ENCODE measurements at regions not wholly inside any gene's neighbourhood (a gene's known extent, or its start where the extent isn't known, plus 50 kb on each side); places are given as distances from the start of the nearest gene placed in this dataset.
"Not testable (repeated sequence)": the region's sequence is repeated elsewhere in the genome, so short reads cannot be mapped to it uniquely, and the experiment has no call there.

- no peak overlapping the region for H3K4me3 ChIP-seq (ENCODE audit: low read length)
- H3K27me3 ChIP-seq (replicated peaks; ENCODE audit: insufficient read depth, low read length): no peaks in the 10 kb centered on the region
- H3K4me2 ChIP-seq (ENCODE audit: low read depth, low read length): no peak overlapping the region
- no peaks in the 10 kb centered on the region for H3K9me2 ChIP-seq (replicated peaks; ENCODE audit: insufficient read depth, low read length)
- no peaks in the 10 kb centered on the region for H3K4me1 ChIP-seq (ENCODE audit: low read length)
- H4K20me1 ChIP-seq (ENCODE audit: insufficient read depth, low read length): no peaks in the 10 kb centered on the region
- H3K9me3 ChIP-seq (replicated peaks; ENCODE audit: insufficient read depth, low read length): no peaks in the 10 kb centered on the region
- DNase-seq: peak; percentile 15
- no peaks in the 10 kb centered on the region for H3K36me3 ChIP-seq (replicated peaks; ENCODE audit: insufficient read depth, low read length)
- no peak overlapping the region for H3K9ac ChIP-seq (ENCODE audit: low read length)
- H3K27ac ChIP-seq (ENCODE audit: low read length): no peak overlapping the region
- H3K79me2 ChIP-seq (ENCODE audit: low read length): no peaks in the 10 kb centered on the region
- no peak overlapping the region for H2AFZ ChIP-seq (ENCODE audit: low read length)
- H3F3A ChIP-seq (ENCODE audit: insufficient read depth, low read length): no peaks in the 10 kb centered on the region
- no peak for TF ChIP-seq EZH2 (optimal IDR thresholded peaks at IDR 0.05; ENCODE audit: low read depth, low read length)
- TF ChIP-seq CTCF (IDR thresholded peaks at IDR 0.05; ENCODE audit: low read length): no peak
- TF ChIP-seq EZH2phosphoT487 (IDR thresholded peaks at IDR 0.05; ENCODE audit: low read length): no peak
These were observed 102.6 kb upstream of the BNIP2 start for GRCh38 chr15:59791755-59792154.

GRCh38 chr15:59791079-59791478 is 102.0 kb upstream of the BNIP2 start:
- Histone ChIP-seq H3K4me2 (ENCODE audit: low read depth, low read length) (no peak overlapping the region), H3K27ac (ENCODE audit: low read length) (no peak overlapping the region), H3K27me3 (replicated peaks; ENCODE audit: insufficient read depth, low read length) (no peaks in the 10 kb centered on the region), H3K36me3 (replicated peaks; ENCODE audit: insufficient read depth, low read length) (no peaks in the 10 kb centered on the region), H3K9ac (ENCODE audit: low read length) (no peak overlapping the region), H3F3A (ENCODE audit: insufficient read depth, low read length) (no peaks in the 10 kb centered on the region), H3K79me2 (ENCODE audit: low read length) (no peaks in the 10 kb centered on the region), H2AFZ (ENCODE audit: low read length) (no peak overlapping the region), H3K9me2 (replicated peaks; ENCODE audit: insufficient read depth, low read length) (no peaks in the 10 kb centered on the region), H3K4me3 (ENCODE audit: low read length) (no peak overlapping the region), H3K4me1 (ENCODE audit: low read length) (no peaks in the 10 kb centered on the region), H4K20me1 (ENCODE audit: insufficient read depth, low read length) (no peaks in the 10 kb centered on the region), H3K9me3 (replicated peaks; ENCODE audit: insufficient read depth, low read length) (no peaks in the 10 kb centered on the region)
- no peak for DNase-seq
- no peak for TF ChIP-seq CTCF (IDR thresholded peaks at IDR 0.05; ENCODE audit: low read length)
- TF ChIP-seq EZH2 (optimal IDR thresholded peaks at IDR 0.05; ENCODE audit: low read depth, low read length): no peak
- TF ChIP-seq EZH2phosphoT487 (IDR thresholded peaks at IDR 0.05; ENCODE audit: low read length): no peak

- not testable (repeated sequence) for H3K4me3 ChIP-seq (ENCODE audit: low read length); H4K20me1 ChIP-seq (ENCODE audit: insufficient read depth, low read length); H3K36me3 ChIP-seq (replicated peaks; ENCODE audit: insufficient read depth, low read length); H3K9me2 ChIP-seq (replicated peaks; ENCODE audit: insufficient read depth, low read length); H3K27me3 ChIP-seq (replicated peaks; ENCODE audit: insufficient read depth, low read length); H2AFZ ChIP-seq (ENCODE audit: low read length); H3K79me2 ChIP-seq (ENCODE audit: low read length); H3K9ac ChIP-seq (ENCODE audit: low read length); H3K4me2 ChIP-seq (ENCODE audit: low read depth, low read length); DNase-seq; H3K4me1 ChIP-seq (ENCODE audit: low read length); H3K9me3 ChIP-seq (replicated peaks; ENCODE audit: insufficient read depth, low read length); H3K27ac ChIP-seq (ENCODE audit: low read length); H3F3A ChIP-seq (ENCODE audit: insufficient read depth, low read length)
These were observed 97.3 kb upstream of the BNIP2 start for GRCh38 chr15:59786466-59786865.

- H3K79me2 ChIP-seq (ENCODE audit: low read length); H4K20me1 ChIP-seq (ENCODE audit: insufficient read depth, low read length): not testable (repeated sequence)
These were observed 96.9 kb upstream of the BNIP2 start for GRCh38 chr15:59785981-59786380.

GRCh38 chr15:59783774-59784520 is 94.8 kb upstream of the BNIP2 start:
- not testable (repeated sequence) for H3K9me3 ChIP-seq (replicated peaks; ENCODE audit: insufficient read depth, low read length); DNase-seq; H3K36me3 ChIP-seq (replicated peaks; ENCODE audit: insufficient read depth, low read length); H3K9ac ChIP-seq (ENCODE audit: low read length); H3K4me3 ChIP-seq (ENCODE audit: low read length); H3K79me2 ChIP-seq (ENCODE audit: low read length); H3K9me2 ChIP-seq (replicated peaks; ENCODE audit: insufficient read depth, low read length); H3K27ac ChIP-seq (ENCODE audit: low read length); H3K4me1 ChIP-seq (ENCODE audit: low read length); H2AFZ ChIP-seq (ENCODE audit: low read length); H3F3A ChIP-seq (ENCODE audit: insufficient read depth, low read length); H4K20me1 ChIP-seq (ENCODE audit: insufficient read depth, low read length); H3K4me2 ChIP-seq (ENCODE audit: low read depth, low read length); H3K27me3 ChIP-seq (replicated peaks; ENCODE audit: insufficient read depth, low read length)

More at GRCh38 chr15:59785981-59786380, 96.9 kb upstream of the BNIP2 start:
- not testable (repeated sequence) for H3K4me1 ChIP-seq (ENCODE audit: low read length); H3K27ac ChIP-seq (ENCODE audit: low read length); H3K36me3 ChIP-seq (replicated peaks; ENCODE audit: insufficient read depth, low read length); H3K9ac ChIP-seq (ENCODE audit: low read length); H3K4me3 ChIP-seq (ENCODE audit: low read length); H2AFZ ChIP-seq (ENCODE audit: low read length); H3K9me2 ChIP-seq (replicated peaks; ENCODE audit: insufficient read depth, low read length); H3F3A ChIP-seq (ENCODE audit: insufficient read depth, low read length); H3K9me3 ChIP-seq (replicated peaks; ENCODE audit: insufficient read depth, low read length); H3K4me2 ChIP-seq (ENCODE audit: low read depth, low read length); DNase-seq; H3K27me3 ChIP-seq (replicated peaks; ENCODE audit: insufficient read depth, low read length)
